H1 (cell line): ENCODE measurements at regions not wholly inside any gene's neighbourhood (a gene's known extent, or its start where the extent isn't known, plus 50 kb on each side); places are given as distances from the start of the nearest gene placed in this dataset.
A peak's percentile ranks its signal among the peaks of the same experiment; 100 is the strongest.

ENCODE experiments used
- CTCF ChIA-PET: fragments of 300-600 bp; sonication (Branson Sonifier 250); formaldehyde crosslinking; loops from one replicate; lab custom pipeline; 2021; ENCODE audit not compliant: partially characterized antibody; lab: Charles Lee
- POLR2A ChIA-PET: fragments of 300-600 bp; sonication (Branson Sonifier 250); formaldehyde crosslinking; loops from one replicate; lab custom pipeline; 2021; ENCODE audit warnings: inconsistent platforms; ENCODE audit not compliant: partially characterized antibody; lab: Charles Lee
- DNase-seq, 2 experiments: peaks; one replicate each; pipeline versions ENCODE4 v3.0.0 to v3.0.0-alpha.2; 2010 to 2022; ENCODE audit warnings: low spot score in 2 of 2, low read depth in 1 of 2, mixed read lengths in 1 of 2
- FAIRE-seq: peaks from 2 replicates; lab custom pipeline; 2011; peaks lifted over from hg19 to GRCh38; lab: Jason Lieb, UNC
- H2AFZ ChIP-seq: 2 replicates; pipeline ENCODE4 v1.8.1; 2012; ENCODE audit warnings: low read length, inconsistent platforms
- H2AK5ac ChIP-seq: 2 replicates; pipeline ENCODE4 v1.6.1; 2013; ENCODE audit warnings: low read depth, low read length
- H2BK120ac ChIP-seq: replicated peaks from 2 replicates; pipeline ENCODE3; 2013; ENCODE audit warnings: low read depth, low read length, inconsistent platforms
- H2BK12ac ChIP-seq: 2 replicates; pipeline ENCODE4 v1.6.1; 2013; ENCODE audit warnings: low read depth, low read length
- H2BK15ac ChIP-seq: 2 replicates; pipeline ENCODE4 v1.6.1; 2013; ENCODE audit warnings: low read length
- H2BK20ac ChIP-seq: 2 replicates; pipeline ENCODE4 v1.6.1; 2013; ENCODE audit warnings: low read length
- H2BK5ac ChIP-seq: 2 replicates; pipeline ENCODE4 v1.6.1; 2013; ENCODE audit warnings: low read depth, low read length
- H3K14ac ChIP-seq: 2 replicates; pipeline ENCODE4 v1.6.1; 2013; ENCODE audit warnings: inconsistent platforms; ENCODE audit not compliant: insufficient read length
- H3K18ac ChIP-seq: 2 replicates; pipeline ENCODE4 v1.6.1; 2013; ENCODE audit warnings: low read length; ENCODE audit errors: extremely low read depth
- H3K23ac ChIP-seq: 2 replicates; pipeline ENCODE4 v1.6.1; 2013; ENCODE audit warnings: inconsistent platforms; ENCODE audit not compliant: insufficient read length
- H3K23me2 ChIP-seq: 2 replicates; pipeline ENCODE4 v1.6.1; 2013; ENCODE audit warnings: low read depth, low read length
- H3K27ac ChIP-seq: 2 replicates; pipeline ENCODE4 v1.6.1; 2011; ENCODE audit warnings: low read depth, low read length, inconsistent platforms
- H3K27me3 ChIP-seq, 4 experiments: replicated peaks in 1 of 4; 1 replicate in 1 of 4; 2 replicates in 3 of 4; pipeline versions ENCODE4 v1.6.1 to v1.8.1; 2011 to 2013; ENCODE audit warnings: low read length in 3 of 4, mild to moderate bottlenecking in 3 of 4, inconsistent platforms in 2 of 4, mixed read lengths in 2 of 4, moderate library complexity in 1 of 4; ENCODE audit not compliant: control insufficient read depth in 3 of 4, insufficient read depth in 3 of 4; ENCODE audit errors: extremely low read depth in 1 of 4
- H3K36me3 ChIP-seq, 4 experiments: 2 replicates each; pipeline versions ENCODE4 v1.6.1 to v1.8.1; 2011 to 2013; ENCODE audit warnings: mild to moderate bottlenecking in 4 of 4, low read length in 3 of 4, moderate library complexity in 2 of 4, control low read depth in 1 of 4, inconsistent platforms in 1 of 4; ENCODE audit not compliant: insufficient read depth in 4 of 4, control insufficient read depth in 2 of 4
- H3K4ac ChIP-seq: replicated peaks from 2 replicates; pipeline ENCODE3; 2013; ENCODE audit warnings: low read length, low read depth, mixed read lengths, inconsistent platforms; ENCODE audit not compliant: insufficient read length
- H3K4me1 ChIP-seq, 4 experiments: replicated peaks in 1 of 4; 1 replicate in 1 of 4; 2 replicates in 3 of 4; pipeline versions ENCODE4 v1.6.1 to v1.8.1; 2011 to 2013; ENCODE audit warnings: low read length in 3 of 4, inconsistent platforms in 2 of 4, mixed read lengths in 1 of 4; ENCODE audit not compliant: insufficient read depth in 4 of 4, control insufficient read depth in 3 of 4
- H3K4me2 ChIP-seq, 2 experiments: 2 replicates each; pipeline versions ENCODE4 v1.6.1 to v1.8.1; 2011 to 2013; ENCODE audit warnings: low read depth in 2 of 2, low read length in 2 of 2, control low read depth in 1 of 2, inconsistent platforms in 1 of 2, mild to moderate bottlenecking in 1 of 2; ENCODE audit not compliant: insufficient read depth in 1 of 2
- H3K4me3 ChIP-seq, 4 experiments: fragments of 200-600, 300-600 bp in 1 of 4; sonication (generic), shearing (Covaris generic), sonication (Bioruptor Twin) in 1 of 4; 2 replicates each; pipeline versions ENCODE4 v1.5.1 to v1.8.1; 2011 to 2016; ENCODE audit warnings: low read length in 4 of 4, low read depth in 3 of 4, control low read depth in 2 of 4, inconsistent platforms in 2 of 4, mild to moderate bottlenecking in 2 of 4, mixed read lengths in 1 of 4, moderate library complexity in 1 of 4; ENCODE audit not compliant: insufficient read depth in 2 of 4; ENCODE audit errors: extremely low read depth in 1 of 4
- H3K56ac ChIP-seq: replicated peaks from 2 replicates; pipeline ENCODE3; 2013; ENCODE audit warnings: low read depth, mild to moderate bottlenecking, mixed read lengths, low read length, inconsistent platforms; ENCODE audit not compliant: insufficient read length
- H3K79me1 ChIP-seq: 2 replicates; pipeline ENCODE4 v1.6.1; 2013; ENCODE audit warnings: low read depth, low read length, control low read depth
- H3K79me2 ChIP-seq, 2 experiments: 2 replicates each; pipeline versions ENCODE4 v1.6.1 to v1.8.1; 2012 to 2013; ENCODE audit warnings: low read length in 2 of 2, mild to moderate bottlenecking in 2 of 2, inconsistent platforms in 1 of 2; ENCODE audit not compliant: insufficient read depth in 2 of 2, control insufficient read depth in 1 of 2
- H3K9ac ChIP-seq, 4 experiments: replicated peaks in 1 of 4; 1 replicate in 1 of 4; 2 replicates in 3 of 4; pipeline versions ENCODE4 v1.6.1 to v1.8.1; 2011 to 2013; ENCODE audit warnings: low read depth in 3 of 4, low read length in 3 of 4, control low read depth in 2 of 4, mild to moderate bottlenecking in 2 of 4, moderate library complexity in 2 of 4, inconsistent platforms in 1 of 4; ENCODE audit errors: extremely low read depth in 1 of 4
- H3K9me3 ChIP-seq, 2 experiments: 2 replicates each; pipeline versions ENCODE4 v1.6.1 to v1.8.1; 2012 to 2013; ENCODE audit warnings: mild to moderate bottlenecking in 2 of 2, moderate library complexity in 2 of 2, control low read depth in 1 of 2, inconsistent platforms in 1 of 2, low read depth in 1 of 2, low read length in 1 of 2, mixed read lengths in 1 of 2; ENCODE audit not compliant: insufficient read depth in 2 of 2
- H4K20me1 ChIP-seq, 2 experiments: replicated peaks in 1 of 2; 2 replicates each; pipeline versions ENCODE3 to v1.8.1; 2011 to 2013; ENCODE audit warnings: inconsistent platforms in 2 of 2, low read length in 2 of 2, mild to moderate bottlenecking in 1 of 2; ENCODE audit not compliant: insufficient read depth in 2 of 2, control insufficient read depth in 1 of 2
- H4K5ac ChIP-seq: 2 replicates; pipeline ENCODE4 v1.6.1; 2013; ENCODE audit warnings: low read length, low read depth, mixed read lengths, inconsistent platforms; ENCODE audit not compliant: insufficient read length
- H4K8ac ChIP-seq: 2 replicates; pipeline ENCODE4 v1.8.0; 2013; ENCODE audit warnings: mild to moderate bottlenecking, moderate library complexity, low read length, inconsistent platforms; ENCODE audit not compliant: insufficient read depth; ENCODE audit errors: extremely low read depth
- H4K91ac ChIP-seq: replicated peaks from 2 replicates; pipeline ENCODE3; 2013; ENCODE audit warnings: low read length, mixed read lengths, inconsistent platforms; ENCODE audit not compliant: insufficient read length
- ATF3 ChIP-seq: IDR thresholded peaks from 2 replicates; pipeline ENCODE4 v1.6.1; 2011; ENCODE audit warnings: low read depth, mild to moderate bottlenecking, low read length; ENCODE audit not compliant: insufficient read depth
- BRCA1 ChIP-seq: IDR thresholded peaks from 2 replicates; pipeline ENCODE4 v1.6.1; 2012; ENCODE audit warnings: low read depth, low read length, improper control_type of control experiment
- JUND ChIP-seq: IDR thresholded peaks from 2 replicates; pipeline ENCODE4 v1.6.1; 2011; ENCODE audit warnings: mild to moderate bottlenecking, improper control_type of control experiment, low read length
- POLR2AphosphoS5 ChIP-seq: IDR thresholded peaks from 2 replicates; pipeline ENCODE4 v1.6.1; 2011; ENCODE audit warnings: low read depth, low read length
- RFX5 ChIP-seq: IDR thresholded peaks from 2 replicates; pipeline ENCODE4 v1.6.1; 2011; ENCODE audit warnings: low read depth, low read length, improper control_type of control experiment, borderline replicate concordance
- SAP30 ChIP-seq: fragments of 300-600 bp; sonication (generic); IDR thresholded peaks from 2 replicates; pipeline ENCODE4 v1.7.1; 2012; ENCODE audit warnings: low read length, moderate library complexity, mild to moderate bottlenecking, inconsistent platforms; ENCODE audit not compliant: insufficient read depth, insufficient replicate concordance
- SIX5 ChIP-seq: IDR thresholded peaks from 2 replicates; pipeline ENCODE4 v1.6.1; 2011; ENCODE audit warnings: mild to moderate bottlenecking, low read depth, low read length
- SP4 ChIP-seq: IDR thresholded peaks from 2 replicates; pipeline ENCODE4 v1.6.1; 2012; ENCODE audit warnings: low read length, inconsistent platforms
- TBP ChIP-seq: IDR thresholded peaks from 2 replicates; pipeline ENCODE4 v1.6.1; 2011; ENCODE audit warnings: low read depth, low read length, improper control_type of control experiment
- USF2 ChIP-seq: IDR thresholded peaks from 2 replicates; pipeline ENCODE4 v1.6.1; 2011; ENCODE audit warnings: low read length, improper control_type of control experiment

GRCh38 chr9:2560180-2560579, 61.4 kb upstream of the VLDLR start:
- ChIA-PET POLR2A (no interaction called here), CTCF (interaction anchor here (0.6 to 0.9 kb wide), 2 partner anchors 23 to 523 kb away, joined by 3 to 4 read pairs; no protein-coding TSS in a partner anchor)
- Histone ChIP-seq H2AK5ac (no peak overlapping the region; the same call in 1 of the 2 replicates), H2BK12ac (no peak overlapping the region), H4K8ac (no peak overlapping the region), H3K9me3 (peaks cover 0 to 6% of the 10 kb centered on the region in 2 experiments; a peak in 1 of 4 replicates), H3K79me1 (no peaks in the 10 kb centered on the region), H3K23ac (no peak overlapping the region), H3K4me2 (no peak overlapping the region), H3K14ac (no peak overlapping the region), H3K4me3 (no peak overlapping the region), H3K56ac (no peak overlapping the region), H2BK5ac (0 out of 2 replicates have a peak overlapping the region, but pooled peaks have one; percentile 16), H3K79me2 (no peaks in the 10 kb centered on the region), H2BK120ac (no peak overlapping the region), H4K91ac (no peak overlapping the region), H3K18ac (no peak overlapping the region), H2AFZ (no peak overlapping the region), H3K23me2 (no peaks in the 10 kb centered on the region), H3K4ac (no peak overlapping the region), H3K27ac (no peak overlapping the region), H3K27me3 (no peaks in the 10 kb centered on the region), H2BK15ac (no peak overlapping the region), H3K36me3 (no peaks in the 10 kb centered on the region), H2BK20ac (no peak overlapping the region), H4K5ac (no peak overlapping the region), H3K9ac (no peak overlapping the region), H3K4me1 (peaks cover 0 to 5% (median 1%) of the 10 kb centered on the region in 4 experiments; a peak in 3 of 7 replicates), H4K20me1 (no peaks in the 10 kb centered on the region)
- no peak for TF ChIP-seq ATF3
- TF ChIP-seq BRCA1 = no peak
- no peak for TF ChIP-seq RFX5
- no peak for TF ChIP-seq SP4
- no peak for TF ChIP-seq SAP30
- TF ChIP-seq TBP = no peak
- no peak for TF ChIP-seq SIX5
- no peak for TF ChIP-seq JUND
- no peak for TF ChIP-seq USF2
- no peak for TF ChIP-seq POLR2AphosphoS5
- FAIRE-seq (no peak), DNase-seq (no peak)
